ENCODE measurements at regions not wholly inside any gene's neighbourhood (a gene's known extent, or its start where the extent isn't known, plus 50 kb on each side); places are given as distances from the start of the nearest gene placed in this dataset.

GRCh38 chr5:97276474-97277120 is 93.5 kb upstream of the RIOK2 start:
- no peaks in the 10 kb centered on the region for H3K4me1 ChIP-seq (replicated peaks in 1 of 4; ENCODE audit: control insufficient read depth in 3 of 4, insufficient read depth in 4 of 4, low read length in 3 of 4)
- H4K20me1 ChIP-seq (replicated peaks in 1 of 2; ENCODE audit: control insufficient read depth in 1 of 2, insufficient read depth in 2 of 2, low read length in 2 of 2) = no peaks in the 10 kb centered on the region
- H2BK12ac ChIP-seq (ENCODE audit: low read depth, low read length) = no peak overlapping the region
- H4K5ac ChIP-seq (ENCODE audit: insufficient read length, low read depth, low read length) = no peak overlapping the region
- H2AFZ ChIP-seq (ENCODE audit: low read length) = no peak overlapping the region
- DNase-seq (ENCODE audit: low read depth in 1 of 2, low spot score in 2 of 2) = no peak
- no peaks in the 10 kb centered on the region for H3K79me1 ChIP-seq (ENCODE audit: low read depth, low read length)
- H4K8ac ChIP-seq (ENCODE audit: extremely low read depth, insufficient read depth, low read length) = no peak overlapping the region
- no peak overlapping the region for H3K4ac ChIP-seq (replicated peaks; ENCODE audit: insufficient read length, low read depth, low read length)
- no peak overlapping the region for H2BK20ac ChIP-seq (ENCODE audit: low read length)
- H3K27ac ChIP-seq (ENCODE audit: low read depth, low read length) = no peak overlapping the region
- H2AK5ac ChIP-seq (ENCODE audit: low read depth, low read length) = no peak overlapping the region
- no peak overlapping the region for H3K4me2 ChIP-seq (ENCODE audit: insufficient read depth in 1 of 2, low read depth in 2 of 2, low read length in 2 of 2)
- POLR2A ChIA-PET (ENCODE audit: partially characterized antibody) = no interaction called here
- H3K56ac ChIP-seq (replicated peaks; ENCODE audit: insufficient read length, low read depth, low read length) = no peak overlapping the region
- H3K23ac ChIP-seq (ENCODE audit: insufficient read length) = no peak overlapping the region
- no peaks in the 10 kb centered on the region for H3K36me3 ChIP-seq (ENCODE audit: control insufficient read depth in 2 of 4, insufficient read depth in 4 of 4, low read length in 3 of 4)
- no peak for FAIRE-seq
- CTCF ChIA-PET (ENCODE audit: partially characterized antibody) = no interaction called here
- no peaks in the 10 kb centered on the region for H3K27me3 ChIP-seq (replicated peaks in 1 of 4; ENCODE audit: control insufficient read depth in 3 of 4, extremely low read depth in 1 of 4, insufficient read depth in 3 of 4, low read length in 3 of 4)
- no peak overlapping the region for H4K91ac ChIP-seq (replicated peaks; ENCODE audit: insufficient read length, low read length)
- TF ChIP-seq BACH1 (IDR thresholded peaks at IDR 0.05; ENCODE audit: low read length) = no peak
- TF ChIP-seq MAFK (IDR thresholded peaks at IDR 0.05; ENCODE audit: low read depth, low read length) = no peak
- TF ChIP-seq HDAC2 (IDR thresholded peaks at IDR 0.05; ENCODE audit: borderline replicate concordance in 1 of 2, low read depth in 2 of 2, low read length in 2 of 2) = no peak
- TF ChIP-seq KDM4A (IDR thresholded peaks at IDR 0.05; ENCODE audit: low read depth, low read length, severe bottlenecking) = no peak
- no peak for TF ChIP-seq SP4 (IDR thresholded peaks at IDR 0.05; ENCODE audit: low read length)
- TF ChIP-seq HDAC6 (IDR thresholded peaks at IDR 0.05; ENCODE audit: low read depth, low read length) = no peak
- TF ChIP-seq POLR2AphosphoS5 (IDR thresholded peaks at IDR 0.05; ENCODE audit: low read depth, low read length) = no peak
- no peak overlapping the region for H2BK120ac ChIP-seq (replicated peaks; ENCODE audit: low read depth, low read length)
- H3K4me3 ChIP-seq (ENCODE audit: extremely low read depth in 1 of 4, insufficient read depth in 2 of 4, low read depth in 3 of 4, low read length in 4 of 4) = no peak overlapping the region
- H2BK15ac ChIP-seq (ENCODE audit: low read length) = no peak overlapping the region
- no peaks in the 10 kb centered on the region for H3K23me2 ChIP-seq (ENCODE audit: low read depth, low read length)
- H3K9me3 ChIP-seq (ENCODE audit: insufficient read depth in 2 of 2, low read depth in 1 of 2, low read length in 1 of 2) = no peaks in the 10 kb centered on the region
- H3K18ac ChIP-seq (ENCODE audit: extremely low read depth, low read length) = no peak overlapping the region
- H3K79me2 ChIP-seq (ENCODE audit: control insufficient read depth in 1 of 2, insufficient read depth in 2 of 2, low read length in 2 of 2) = no peaks in the 10 kb centered on the region
- H3K9ac ChIP-seq (replicated peaks in 1 of 4; ENCODE audit: extremely low read depth in 1 of 4, low read depth in 3 of 4, low read length in 3 of 4) = no peak overlapping the region
- WGBS, 2 experiments (ENCODE audit: extremely low coverage in 1 of 2, insufficient coverage in 1 of 2, insufficient read length in 1 of 2, insufficient replicate concordance in 2 of 2, low coverage in 1 of 2, low lambda C conversion rate in 2 of 2, missing lambda C conversion rate in 1 of 2) = 93% methylated on average over 3 of the region's 3 CpGs; no CpG with 5 or more reads in 1 of the 2 experiments
- H2BK5ac ChIP-seq (ENCODE audit: low read depth, low read length) = no peak overlapping the region
- no peak overlapping the region for H3K14ac ChIP-seq (ENCODE audit: insufficient read length)

Data from H1 (cell line).